ENCODE measurements at regions not wholly inside any gene's neighbourhood (a gene's known extent, or its start where the extent isn't known, plus 50 kb on each side); places are given as distances from the start of the nearest gene placed in this dataset.

DNA sequence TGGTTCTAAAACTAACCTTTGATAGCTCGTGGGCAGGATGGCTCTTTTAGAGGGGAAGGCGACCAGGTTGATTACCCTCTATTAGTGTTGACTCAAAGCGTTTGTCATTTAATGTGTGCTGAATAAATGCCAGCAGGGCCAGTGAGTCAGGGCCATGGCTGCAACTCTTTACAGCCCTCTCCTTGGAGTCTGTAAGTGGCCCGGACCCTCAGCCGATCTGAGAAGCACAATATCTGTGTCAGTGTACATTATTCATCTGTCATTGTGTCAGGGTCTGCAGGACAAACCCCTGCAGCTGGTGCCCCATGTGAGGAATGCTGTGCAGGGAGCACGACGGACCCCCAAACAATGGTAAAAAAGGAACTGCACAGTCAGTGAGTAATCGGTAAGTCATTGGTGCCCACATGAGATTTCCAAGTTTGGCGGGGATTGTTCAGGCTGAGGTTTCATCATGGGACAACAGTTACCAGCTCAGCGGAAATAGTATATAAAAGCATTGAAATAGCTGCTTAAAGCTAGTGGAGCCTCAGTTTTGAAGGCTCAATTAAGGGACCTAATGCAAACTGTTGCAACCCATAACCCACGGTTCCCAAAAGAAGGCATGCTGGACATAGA is 139.1 kb downstream of the ZNF675 start:
- Histone ChIP-seq H3K27me3 (ENCODE audit: insufficient read depth) (no peaks in the 10 kb centered on the region), H3F3A (replicated peaks; ENCODE audit: low read depth) (no peaks in the 10 kb centered on the region), H3K79me2 (replicated peaks; ENCODE audit: insufficient read depth) (no peaks in the 10 kb centered on the region), H2AFZ (peak overlapping the region; percentile 23; the same call in 1 of the 2 replicates), H4K20me1 (replicated peaks; ENCODE audit: insufficient read depth) (no peaks in the 10 kb centered on the region), H3K4me1 (ENCODE audit: insufficient read depth) (peaks cover 10% of the 10 kb centered on the region), H3K4me2 (no peak overlapping the region), H3K36me3 (ENCODE audit: insufficient read depth) (no peaks in the 10 kb centered on the region), H3K9me2 (ENCODE audit: insufficient read depth) (peaks cover 16% of the 10 kb centered on the region), H3K4me3 (no peak overlapping the region), H3K27ac (ENCODE audit: low read depth) (no peak overlapping the region)
- no peak overlapping the region for H3K27ac Mint-ChIP-seq
- H3K27me3 Mint-ChIP-seq (ENCODE audit: insufficient read depth, low read depth, poor library complexity), result peaks cover 5% of the 10 kb centered on the region
- no peak overlapping the region for H3K4me3 Mint-ChIP-seq
- H3K4me1 Mint-ChIP-seq, result peaks cover 7% of the 10 kb centered on the region
- DNase-seq (ENCODE audit: low spot score) (peak; percentile 1), ATAC-seq (no peak)
- TF ChIP-seq REST (IDR thresholded peaks at IDR 0.05; ENCODE audit: unreplicated experiment), result no peak
- TF ChIP-seq ZNF331 (CRISPR knock-in tag; IDR thresholded peaks at IDR 0.05; ENCODE audit: low read depth), result no peak
- TF ChIP-seq EZH2 (IDR thresholded peaks at IDR 0.05; ENCODE audit: low read depth, unreplicated experiment), result no peak
- TF ChIP-seq NANOG (IDR thresholded peaks at IDR 0.05; ENCODE audit: borderline replicate concordance), result no peak
- TF ChIP-seq STAT1 (IDR thresholded peaks at IDR 0.05; ENCODE audit: unreplicated experiment), result no peak
- TF ChIP-seq POLR2AphosphoS5 (IDR thresholded peaks at IDR 0.05; ENCODE audit: low read depth), result no peak
- TF ChIP-seq CREB1 (CRISPR knock-in tag; IDR thresholded peaks at IDR 0.05; ENCODE audit: low read depth), result no peak
- TF ChIP-seq ETS1 (IDR thresholded peaks at IDR 0.05), result no peak
- TF ChIP-seq ZNF114 (CRISPR knock-in tag; IDR thresholded peaks at IDR 0.05), result no peak
- no peak for TF ChIP-seq CTCF (conservative IDR thresholded peaks at IDR 0.05; ENCODE audit: low read depth in 2 of 2)
- TF ChIP-seq, protein P1, sequence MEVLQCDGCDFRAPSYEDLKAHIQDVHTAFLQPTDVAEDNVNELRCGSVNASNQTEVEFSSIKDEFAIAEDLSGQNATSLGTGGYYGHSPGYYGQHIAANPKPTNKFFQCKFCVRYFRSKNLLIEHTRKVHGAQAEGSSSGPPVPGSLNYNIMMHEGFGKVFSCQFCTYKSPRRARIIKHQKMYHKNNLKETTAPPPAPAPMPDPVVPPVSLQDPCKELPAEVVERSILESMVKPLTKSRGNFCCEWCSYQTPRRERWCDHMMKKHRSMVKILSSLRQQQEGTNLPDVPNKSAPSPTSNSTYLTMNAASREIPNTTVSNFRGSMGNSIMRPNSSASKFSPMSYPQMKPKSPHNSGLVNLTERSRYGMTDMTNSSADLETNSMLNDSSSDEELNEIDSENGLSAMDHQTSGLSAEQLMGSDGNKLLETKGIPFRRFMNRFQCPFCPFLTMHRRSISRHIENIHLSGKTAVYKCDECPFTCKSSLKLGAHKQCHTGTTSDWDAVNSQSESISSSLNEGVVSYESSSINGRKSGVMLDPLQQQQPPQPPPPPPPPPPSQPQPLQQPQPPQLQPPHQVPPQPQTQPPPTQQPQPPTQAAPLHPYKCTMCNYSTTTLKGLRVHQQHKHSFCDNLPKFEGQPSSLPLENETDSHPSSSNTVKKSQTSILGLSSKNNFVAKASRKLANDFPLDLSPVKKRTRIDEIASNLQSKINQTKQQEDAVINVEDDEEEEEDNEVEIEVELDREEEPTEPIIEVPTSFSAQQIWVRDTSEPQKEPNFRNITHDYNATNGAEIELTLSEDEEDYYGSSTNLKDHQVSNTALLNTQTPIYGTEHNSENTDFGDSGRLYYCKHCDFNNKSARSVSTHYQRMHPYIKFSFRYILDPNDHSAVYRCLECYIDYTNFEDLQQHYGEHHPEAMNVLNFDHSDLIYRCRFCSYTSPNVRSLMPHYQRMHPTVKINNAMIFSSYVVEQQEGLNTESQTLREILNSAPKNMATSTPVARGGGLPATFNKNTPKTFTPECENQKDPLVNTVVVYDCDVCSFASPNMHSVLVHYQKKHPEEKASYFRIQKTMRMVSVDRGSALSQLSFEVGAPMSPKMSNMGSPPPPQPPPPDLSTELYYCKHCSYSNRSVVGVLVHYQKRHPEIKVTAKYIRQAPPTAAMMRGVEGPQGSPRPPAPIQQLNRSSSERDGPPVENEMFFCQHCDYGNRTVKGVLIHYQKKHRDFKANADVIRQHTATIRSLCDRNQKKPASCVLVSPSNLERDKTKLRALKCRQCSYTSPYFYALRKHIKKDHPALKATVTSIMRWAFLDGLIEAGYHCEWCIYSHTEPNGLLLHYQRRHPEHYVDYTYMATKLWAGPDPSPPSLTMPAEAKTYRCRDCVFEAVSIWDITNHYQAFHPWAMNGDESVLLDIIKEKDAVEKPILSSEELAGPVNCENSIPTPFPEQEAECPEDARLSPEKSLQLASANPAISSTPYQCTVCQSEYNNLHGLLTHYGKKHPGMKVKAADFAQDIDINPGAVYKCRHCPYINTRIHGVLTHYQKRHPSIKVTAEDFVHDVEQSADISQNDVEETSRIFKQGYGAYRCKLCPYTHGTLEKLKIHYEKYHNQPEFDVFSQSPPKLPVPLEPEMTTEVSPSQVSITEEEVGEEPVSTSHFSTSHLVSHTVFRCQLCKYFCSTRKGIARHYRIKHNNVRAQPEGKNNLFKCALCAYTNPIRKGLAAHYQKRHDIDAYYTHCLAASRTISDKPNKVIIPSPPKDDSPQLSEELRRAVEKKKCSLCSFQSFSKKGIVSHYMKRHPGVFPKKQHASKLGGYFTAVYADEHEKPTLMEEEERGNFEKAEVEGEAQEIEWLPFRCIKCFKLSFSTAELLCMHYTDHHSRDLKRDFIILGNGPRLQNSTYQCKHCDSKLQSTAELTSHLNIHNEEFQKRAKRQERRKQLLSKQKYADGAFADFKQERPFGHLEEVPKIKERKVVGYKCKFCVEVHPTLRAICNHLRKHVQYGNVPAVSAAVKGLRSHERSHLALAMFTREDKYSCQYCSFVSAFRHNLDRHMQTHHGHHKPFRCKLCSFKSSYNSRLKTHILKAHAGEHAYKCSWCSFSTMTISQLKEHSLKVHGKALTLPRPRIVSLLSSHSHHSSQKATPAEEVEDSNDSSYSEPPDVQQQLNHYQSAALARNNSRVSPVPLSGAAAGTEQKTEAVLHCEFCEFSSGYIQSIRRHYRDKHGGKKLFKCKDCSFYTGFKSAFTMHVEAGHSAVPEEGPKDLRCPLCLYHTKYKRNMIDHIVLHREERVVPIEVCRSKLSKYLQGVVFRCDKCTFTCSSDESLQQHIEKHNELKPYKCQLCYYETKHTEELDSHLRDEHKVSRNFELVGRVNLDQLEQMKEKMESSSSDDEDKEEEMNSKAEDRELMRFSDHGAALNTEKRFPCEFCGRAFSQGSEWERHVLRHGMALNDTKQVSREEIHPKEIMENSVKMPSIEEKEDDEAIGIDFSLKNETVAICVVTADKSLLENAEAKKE (CRISPR knock-in tag; IDR thresholded peaks at IDR 0.05), result no peak
- TF ChIP-seq EZH2phosphoT487 (IDR thresholded peaks at IDR 0.05; ENCODE audit: unreplicated experiment), result no peak
- no peak for TF ChIP-seq JUNB (IDR thresholded peaks at IDR 0.05; ENCODE audit: unreplicated experiment)
- H3K9me3 Mint-ChIP-seq, result peaks cover 56% of the 10 kb centered on the region
- H3K36me3 Mint-ChIP-seq (ENCODE audit: low read depth), result peaks cover 23% of the 10 kb centered on the region
